Psoas muscle (tissue), 7 donors: ENCODE measurements at regions not wholly inside any gene's neighbourhood (a gene's known extent, or its start where the extent isn't known, plus 50 kb on each side); places are given as distances from the start of the nearest gene placed in this dataset.

Experiments used
- ATAC-seq, 4 donors: fragments of 200-7000 bp; cut with Tn5 transposase; one replicate each; pipeline ENCODE4 v1.9.1; 2020; ENCODE audit warnings: moderate library complexity in 3 of 4, mild to moderate bottlenecking in 2 of 4
- DNase-seq, 2 donors: peaks; one replicate each; pipeline ENCODE4 v3.0.0-alpha.2; 2020
- H3K27ac ChIP-seq: fragments of 200-600 bp; one replicate; pipeline ENCODE4 v1.8.0; 2022
- H3K27me3 ChIP-seq, 3 donors: fragments of 200-600 bp in 1 of 3; one replicate each; pipeline versions ENCODE4 v1.6.1 to v1.8.0; 2013 to 2022; ENCODE audit warnings: low read length in 2 of 3, mild to moderate bottlenecking in 2 of 3, moderate library complexity in 1 of 3; ENCODE audit not compliant: insufficient read depth in 3 of 3
- H3K36me3 ChIP-seq, 2 donors: fragments of 200-600 bp in 1 of 2; one replicate each; pipeline versions ENCODE4 v1.6.1 to v1.8.0; 2013 to 2022; ENCODE audit warnings: low read depth in 1 of 2, mild to moderate bottlenecking in 1 of 2, moderate library complexity in 1 of 2; ENCODE audit not compliant: insufficient read depth in 1 of 2
- H3K4me1 ChIP-seq: fragments of 200-600 bp; one replicate; pipeline ENCODE4 v1.8.0; 2022
- H3K4me3 ChIP-seq: fragments of 200-600 bp; one replicate; pipeline ENCODE4 v1.8.0; 2022; ENCODE audit warnings: mild to moderate bottlenecking
- H3K9me3 ChIP-seq: fragments of 200-600 bp; one replicate; pipeline ENCODE4 v1.8.0; 2022
- WGBS, 3 donors: extraction: QIAGEN DNeasy Blood & Tissue Kit; methylation state at CpG; one replicate each; pipeline versions ENCODE4 v1.1.6 to v1.1.7; 2013; 5-methylcytosine and 5-hydroxymethylcytosine counted together
- intact Hi-C, 2 donors: fragments of 100-400 bp; cut with DNase I; formaldehyde crosslinking; loops; one replicate each; pipeline versions ENCODE4 v1.11.0 to v1.14.2; 2022
- TF ChIP-seq, protein P1 (sequence below): fragments of 200-600 bp; IDR thresholded peaks from one replicate; pipeline ENCODE4 v1.8.0; 2022; ENCODE audit warnings: antibody characterized with exemption
- donor health status: healthy with polysubstance abuse.
- donor health status: DM: no; HTN: no; CAD: no; lungs with moderate emphysema.
- donor health status: Bipolar disorder and iron deficiency.
- donor health status: healthy.
- donor health status: DM: yes; HTN: yes; CAD: no.
- donor health status: DM: no; HTN: no; CAD: no.
- donor health status: DM: yes; HTN: yes; CAD: no.

- H3K9me3 ChIP-seq = no peaks in the 10 kb centered on the region
- no peaks in the 10 kb centered on the region for H3K4me1 ChIP-seq
- DNase-seq (no peak), ATAC-seq (no peak)
- H3K36me3 ChIP-seq = no peaks in the 10 kb centered on the region
- H3K27me3 ChIP-seq = peaks cover 0 to 2% (median 0%) of the 10 kb centered on the region in 3 donors
- TF ChIP-seq, protein P1, sequence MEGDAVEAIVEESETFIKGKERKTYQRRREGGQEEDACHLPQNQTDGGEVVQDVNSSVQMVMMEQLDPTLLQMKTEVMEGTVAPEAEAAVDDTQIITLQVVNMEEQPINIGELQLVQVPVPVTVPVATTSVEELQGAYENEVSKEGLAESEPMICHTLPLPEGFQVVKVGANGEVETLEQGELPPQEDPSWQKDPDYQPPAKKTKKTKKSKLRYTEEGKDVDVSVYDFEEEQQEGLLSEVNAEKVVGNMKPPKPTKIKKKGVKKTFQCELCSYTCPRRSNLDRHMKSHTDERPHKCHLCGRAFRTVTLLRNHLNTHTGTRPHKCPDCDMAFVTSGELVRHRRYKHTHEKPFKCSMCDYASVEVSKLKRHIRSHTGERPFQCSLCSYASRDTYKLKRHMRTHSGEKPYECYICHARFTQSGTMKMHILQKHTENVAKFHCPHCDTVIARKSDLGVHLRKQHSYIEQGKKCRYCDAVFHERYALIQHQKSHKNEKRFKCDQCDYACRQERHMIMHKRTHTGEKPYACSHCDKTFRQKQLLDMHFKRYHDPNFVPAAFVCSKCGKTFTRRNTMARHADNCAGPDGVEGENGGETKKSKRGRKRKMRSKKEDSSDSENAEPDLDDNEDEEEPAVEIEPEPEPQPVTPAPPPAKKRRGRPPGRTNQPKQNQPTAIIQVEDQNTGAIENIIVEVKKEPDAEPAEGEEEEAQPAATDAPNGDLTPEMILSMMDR = no peak
- intact Hi-C loops = no loop called here
- no peak overlapping the region for H3K27ac ChIP-seq
- no peak overlapping the region for H3K4me3 ChIP-seq
- WGBS, 3 donors = 97 to 98% (median 98%) methylated on average over 2 of the region's 2 CpGs
These were observed 452.8 kb upstream of the SEMA6A start for GRCh38 chr5:117027384-117027783.

DNA sequence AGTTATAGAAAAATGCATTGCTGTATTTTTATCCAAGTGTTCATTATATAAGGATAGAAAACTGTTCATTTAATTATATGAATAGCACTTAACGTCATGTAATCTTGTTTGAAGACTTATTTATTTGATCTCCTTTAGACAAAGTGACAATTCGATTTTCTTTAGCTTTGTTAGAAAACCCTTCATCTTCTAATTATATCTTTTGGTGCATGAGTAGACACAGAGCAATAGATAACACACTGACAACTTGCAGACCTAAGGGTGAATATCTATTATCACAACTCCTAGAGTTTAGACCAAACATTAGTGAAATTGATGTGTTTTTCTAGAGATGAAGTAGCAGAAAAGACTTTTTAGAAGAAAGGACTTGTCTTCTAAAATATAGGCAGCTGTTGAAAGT, 446.4 kb upstream of the SEMA6A start:
- Histone ChIP-seq H3K9me3 (no peaks in the 10 kb centered on the region), H3K27ac (no peak overlapping the region), H3K36me3 (no peaks in the 10 kb centered on the region), H3K4me1 (no peaks in the 10 kb centered on the region), H3K27me3 (no peaks in the 10 kb centered on the region), H3K4me3 (no peak overlapping the region)
- 84 to 85% (median 84%) methylated on average over 2 of the region's 2 CpGs for WGBS, 3 donors
- intact Hi-C loops = no loop called here
- TF ChIP-seq, protein P1 = no peak
- no peak for ATAC-seq
- no peak for DNase-seq

DNA sequence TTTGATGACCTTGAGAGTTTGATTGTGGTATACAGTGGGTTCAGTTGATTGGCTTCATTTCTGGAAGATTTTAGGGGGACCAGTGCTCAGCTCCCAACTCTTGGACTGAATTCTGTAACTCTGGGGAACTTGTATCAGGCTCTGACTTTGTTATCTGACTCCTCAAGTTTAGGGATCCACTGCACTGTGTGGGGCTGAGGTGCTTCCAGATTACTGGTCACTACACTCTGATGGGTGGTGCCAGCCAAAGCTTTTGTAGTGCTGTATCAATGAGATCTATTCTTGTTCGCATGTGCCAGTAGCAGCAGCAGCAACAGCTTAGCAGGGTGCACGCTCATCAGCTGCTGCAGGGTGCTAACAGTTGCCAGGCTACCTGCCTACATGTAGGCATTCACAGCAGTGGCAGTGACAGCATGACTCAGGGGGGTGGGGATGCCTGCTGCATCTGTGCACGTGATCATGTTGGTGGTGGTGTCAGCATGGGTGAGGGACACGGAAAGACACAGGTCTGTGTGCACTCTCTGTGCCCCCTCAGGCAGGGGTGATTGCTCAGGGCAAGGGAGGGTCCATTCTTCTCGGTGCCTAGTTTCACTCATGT, 438.8 kb upstream of the SEMA6A start:
- Histone ChIP-seq H3K36me3 (no peaks in the 10 kb centered on the region), H3K27ac (no peak overlapping the region), H3K4me3 (no peak overlapping the region), H3K4me1 (no peaks in the 10 kb centered on the region), H3K27me3 (no peaks in the 10 kb centered on the region), H3K9me3 (no peaks in the 10 kb centered on the region)
- 81 to 87% (median 86%) methylated on average over 5 of the region's 5 CpGs for WGBS, 3 donors
- intact Hi-C loops = no loop called here
- ATAC-seq (no peak), DNase-seq (no peak)
- TF ChIP-seq, protein P1 = no peak

- 94 to 99% (median 95%) methylated on average over 2 of the region's 2 CpGs for WGBS, 3 donors
- no peak overlapping the region for H3K4me3 ChIP-seq
- TF ChIP-seq, protein P1 = no peak
- H3K4me1 ChIP-seq = no peaks in the 10 kb centered on the region
- no peaks in the 10 kb centered on the region for H3K27me3 ChIP-seq
- intact Hi-C loops = no loop called here
- ATAC-seq (no peak), DNase-seq (no peak)
- H3K36me3 ChIP-seq = no peaks in the 10 kb centered on the region
- H3K27ac ChIP-seq = no peak overlapping the region
- H3K9me3 ChIP-seq = no peaks in the 10 kb centered on the region
These were observed 436.0 kb upstream of the SEMA6A start for GRCh38 chr5:117010574-117010973.

GRCh38 chr5:116998024-116998423, 423.4 kb upstream of the SEMA6A start:
- no peak overlapping the region for H3K27ac ChIP-seq
- H3K36me3 ChIP-seq = no peaks in the 10 kb centered on the region
- no peak for DNase-seq
- TF ChIP-seq, protein P1 = no peak
- intact Hi-C loops = no loop called here
- WGBS, 3 donors = 86 to 92% (median 91%) methylated on average over 13 of the region's 13 CpGs
- H3K9me3 ChIP-seq = peaks cover 3% of the 10 kb centered on the region
- H3K27me3 ChIP-seq = no peaks in the 10 kb centered on the region
- no peak for ATAC-seq
- H3K4me1 ChIP-seq = no peaks in the 10 kb centered on the region
- H3K4me3 ChIP-seq = no peak overlapping the region
